HEK293 (cell line): ENCODE measurements at regions not wholly inside any gene's neighbourhood (a gene's known extent, or its start where the extent isn't known, plus 50 kb on each side); places are given as distances from the start of the nearest gene placed in this dataset.

Source experiments
- CTCF ChIA-PET: fragments of 350-600 bp; formaldehyde crosslinking; extraction: SDS; loops from one replicate; lab custom pipeline; 2021; ENCODE audit warnings: antibody characterized with exemption; lab: Yijun Ruan, JAX
- POLR2A ChIA-PET: fragments of 300-600 bp; formaldehyde crosslinking; extraction: SDS; loops from one replicate; lab custom pipeline; 2020; ENCODE audit warnings: antibody characterized with exemption, inconsistent platforms; lab: Yijun Ruan, JAX
- H3K27ac ChIP-seq: fragments of 200-500 bp; sonication (Bioruptor generic); 2 replicates; pipeline ENCODE4 v1.5.1; 2014; ENCODE audit warnings: low read depth, low read length, control low read depth, inconsistent platforms; ENCODE audit errors: extremely low read depth
- H3K36me3 ChIP-seq, 2 experiments: fragments of 200-500 bp in 1 of 2; sonication (Bioruptor generic) in 1 of 2; 1 replicate in 1 of 2; 2 replicates in 1 of 2; pipeline ENCODE4 v1.5.1; 2014 to 2017; ENCODE audit warnings: inconsistent platforms in 2 of 2, low read length in 2 of 2; ENCODE audit not compliant: control insufficient read depth in 2 of 2, insufficient read depth in 1 of 2
- H3K4me1 ChIP-seq: fragments of 200-500 bp; sonication (Bioruptor generic); 2 replicates; pipeline ENCODE4 v1.5.1; 2014; ENCODE audit warnings: mild to moderate bottlenecking, low read length, inconsistent platforms; ENCODE audit not compliant: control insufficient read depth, insufficient read depth
- H3K4me3 ChIP-seq: 2 replicates; pipeline ENCODE4 v1.5.1; 2011; ENCODE audit warnings: low read depth, mild to moderate bottlenecking, control low read depth, low read length, moderate library complexity
- H3K9me3 ChIP-seq: fragments of 200-500 bp; sonication (Bioruptor generic); 2 replicates; pipeline ENCODE4 v1.5.1; 2014; ENCODE audit warnings: low read depth, low read length, inconsistent platforms; ENCODE audit not compliant: control insufficient read depth, insufficient read depth
- ATF2 ChIP-seq: fragments of 450-650 bp; formaldehyde crosslinking; IDR thresholded peaks from 2 replicates; pipeline ENCODE4 v1.5.1; 2016; ENCODE audit warnings: missing biosample characterization, missing genetic modification characterization, low read depth
- BCL11B ChIP-seq: fragments of 450-650 bp; formaldehyde crosslinking; IDR thresholded peaks from 2 replicates; pipeline ENCODE4 v1.5.1; 2016; ENCODE audit warnings: low read depth, missing biosample characterization, missing genetic modification characterization
- PRDM10 ChIP-seq: fragments of 450-650 bp; formaldehyde crosslinking; IDR thresholded peaks from 2 replicates; pipeline ENCODE4 v1.5.1; 2016; ENCODE audit warnings: missing biosample characterization, missing genetic modification characterization
- SALL2 ChIP-seq: fragments of 450-650 bp; formaldehyde crosslinking; IDR thresholded peaks from 2 replicates; pipeline ENCODE4 v1.5.0; 2017; ENCODE audit warnings: missing biosample characterization, mild to moderate bottlenecking, missing genetic modification characterization, borderline replicate concordance
- SCRT1 ChIP-seq: fragments of 450-650 bp; formaldehyde crosslinking; IDR thresholded peaks from 2 replicates; pipeline ENCODE4 v1.5.1; 2016; ENCODE audit warnings: missing biosample characterization, missing genetic modification characterization, borderline replicate concordance
- SP7 ChIP-seq: fragments of 450-650 bp; formaldehyde crosslinking; IDR thresholded peaks from 2 replicates; pipeline ENCODE4 v1.5.1; 2016; ENCODE audit warnings: missing biosample characterization, missing genetic modification characterization
- ZBTB26 ChIP-seq: fragments of 450-650 bp; formaldehyde crosslinking; optimal IDR thresholded peaks from 2 replicates; pipeline ENCODE3; 2016; ENCODE audit warnings: missing biosample characterization, mild to moderate bottlenecking, missing genetic modification characterization
- ZNF239 ChIP-seq: fragments of 450-650 bp; formaldehyde crosslinking; IDR thresholded peaks from 2 replicates; pipeline ENCODE4 v1.5.1; 2016; ENCODE audit warnings: missing biosample characterization, missing genetic modification characterization
- ZNF426 ChIP-seq: fragments of 450-650 bp; formaldehyde crosslinking; IDR thresholded peaks from 2 replicates; pipeline ENCODE4 v1.5.1; 2017; ENCODE audit warnings: missing biosample characterization, missing genetic modification characterization, mild to moderate bottlenecking, inconsistent platforms, moderate library complexity
- ZNF670 ChIP-seq: fragments of 450-650 bp; formaldehyde crosslinking; IDR thresholded peaks from 2 replicates; pipeline ENCODE4 v1.5.1; 2016; ENCODE audit warnings: missing biosample characterization, missing genetic modification characterization, low read depth
- ZNF776 ChIP-seq: fragments of 450-650 bp; formaldehyde crosslinking; IDR thresholded peaks from 2 replicates; pipeline ENCODE4 v1.5.0; 2017; ENCODE audit warnings: missing biosample characterization, missing genetic modification characterization, borderline replicate concordance
- ZNF837 ChIP-seq: fragments of 450-650 bp; formaldehyde crosslinking; IDR thresholded peaks from 2 replicates; pipeline ENCODE4 v1.5.1; 2016; ENCODE audit warnings: missing biosample characterization, missing genetic modification characterization

GRCh38 chr18:47526147-47526546, 274.7 kb upstream of the SKOR2 start (continued):
- no peak for TF ChIP-seq SALL2
- TF ChIP-seq BCL11B = no peak
- no peak for TF ChIP-seq ZNF670
- no peak for TF ChIP-seq ZNF239 (tag by site-specific recombination)
- TF ChIP-seq ATF2 (tag by site-specific recombination) = no peak

- Histone ChIP-seq H3K27ac (no peak overlapping the region), H3K9me3 (no peaks in the 10 kb centered on the region), H3K4me3 (no peak overlapping the region), H3K36me3 (no peaks in the 10 kb centered on the region), H3K4me1 (no peaks in the 10 kb centered on the region)
- ChIA-PET POLR2A (no interaction called here), CTCF (no interaction called here)
- no peak for TF ChIP-seq SP7 (tag by site-specific recombination)
- TF ChIP-seq SCRT1 (tag by site-specific recombination) = no peak
- peak; percentile 35; the same call in 1 of the 2 replicates for TF ChIP-seq PRDM10 (tag by site-specific recombination)
- no peak for TF ChIP-seq ZNF837 (tag by site-specific recombination)
These were observed 270.9 kb upstream of the SKOR2 start for GRCh38 chr18:47522359-47522758.

- no peaks in the 10 kb centered on the region for H3K4me1 ChIP-seq
- ChIA-PET CTCF (no interaction called here), POLR2A (no interaction called here)
- H3K4me3 ChIP-seq = no peak overlapping the region
- H3K27ac ChIP-seq = no peak overlapping the region
- H3K9me3 ChIP-seq = no peaks in the 10 kb centered on the region
- no peaks in the 10 kb centered on the region for H3K36me3 ChIP-seq
- TF ChIP-seq ZNF426 (tag by site-specific recombination) (no peak), ZNF670 (no peak), PRDM10 (tag by site-specific recombination) (no peak)
These were observed 268.8 kb upstream of the SKOR2 start for GRCh38 chr18:47520263-47520662.

GRCh38 chr18:47519706-47520105, 268.2 kb upstream of the SKOR2 start:
- TF ChIP-seq ZNF776 (tag by site-specific recombination) (no peak), ZBTB26 (tag by site-specific recombination) (no peak)
- H3K9me3 ChIP-seq = no peaks in the 10 kb centered on the region
- CTCF ChIA-PET = no interaction called here
- no peaks in the 10 kb centered on the region for H3K36me3 ChIP-seq
- no peaks in the 10 kb centered on the region for H3K4me1 ChIP-seq
- H3K27ac ChIP-seq = no peak overlapping the region
- POLR2A ChIA-PET = no interaction called here
- no peak overlapping the region for H3K4me3 ChIP-seq
